ENCODE measurements at regions not wholly inside any gene's neighbourhood (a gene's known extent, or its start where the extent isn't known, plus 50 kb on each side); places are given as distances from the start of the nearest gene placed in this dataset.
"Not testable (repeated sequence)": the region's sequence is repeated elsewhere in the genome, so short reads cannot be mapped to it uniquely, and the experiment has no call there.

GRCh38 chr7:93830141-93830925 is 60.2 kb downstream of the TFPI2 start:
- DNase-seq: no peak

GRCh38 chr7:93828260-93828659 is 62.3 kb downstream of the TFPI2 start:
- no peak for DNase-seq

- DNase-seq: no peak
These were observed 66.9 kb downstream of the TFPI2 start for GRCh38 chr7:93823621-93824020.

GRCh38 chr7:93821463-93821862 is 69.1 kb downstream of the TFPI2 start:
- DNase-seq: no peak

- no peak for DNase-seq
These were observed 70.9 kb downstream of the TFPI2 start for GRCh38 chr7:93819699-93820098.

- no peak for DNase-seq
These were observed 73.0 kb downstream of the TFPI2 start for GRCh38 chr7:93817526-93817925.

- no peak for DNase-seq
These were observed 73.5 kb downstream of the TFPI2 start for GRCh38 chr7:93817004-93817403.

- DNase-seq: no peak
These were observed 77.0 kb downstream of the TFPI2 start for GRCh38 chr7:93813514-93813913.

GRCh38 chr7:93812061-93812460 is 78.5 kb downstream of the TFPI2 start:
- DNase-seq: no peak

- no peak for DNase-seq
These were observed 79.4 kb downstream of the TFPI2 start for GRCh38 chr7:93811198-93811597.

GRCh38 chr7:93810561-93810960 is 80.0 kb downstream of the TFPI2 start:
- DNase-seq: no peak

GRCh38 chr7:93804726-93805125 is 85.8 kb downstream of the TFPI2 start:
- no peak for DNase-seq

GRCh38 chr7:93799750-93800357 is 90.7 kb downstream of the TFPI2 start:
- DNase-seq: peak; percentile 16

- not testable (repeated sequence) for DNase-seq
These were observed 97.4 kb downstream of the TFPI2 start for GRCh38 chr7:93793084-93793697.

- DNase-seq: no peak
These were observed 111.4 kb downstream of the TFPI2 start for GRCh38 chr7:93779115-93779514.

GRCh38 chr7:93778384-93778783 is 112.2 kb downstream of the TFPI2 start:
- DNase-seq: no peak

GRCh38 chr7:93773446-93773845 is 117.1 kb downstream of the TFPI2 start:
- DNase-seq: no peak

GRCh38 chr7:93765475-93765874 is 125.1 kb downstream of the TFPI2 start:
- no peak for DNase-seq

GRCh38 chr7:93758631-93759030 is 131.9 kb downstream of the TFPI2 start:
- no peak for DNase-seq

- no peak for DNase-seq
These were observed 133.1 kb downstream of the TFPI2 start for GRCh38 chr7:93757426-93757825.

GRCh38 chr7:93756890-93757289 is 133.7 kb downstream of the TFPI2 start:
- no peak for DNase-seq

- DNase-seq: no peak
These were observed 139.1 kb downstream of the TFPI2 start for GRCh38 chr7:93751421-93751820.

GRCh38 chr7:93750986-93751385 is 139.6 kb downstream of the TFPI2 start:
- no peak for DNase-seq

GRCh38 chr7:93747019-93747418 is 143.5 kb downstream of the TFPI2 start:
- no peak for DNase-seq
